Transverse colon (tissue), 4 donors: ENCODE measurements at regions not wholly inside any gene's neighbourhood (a gene's known extent, or its start where the extent isn't known, plus 50 kb on each side); places are given as distances from the start of the nearest gene placed in this dataset.
"Not testable (repeated sequence)": the region's sequence is repeated elsewhere in the genome, so short reads cannot be mapped to it uniquely, and the experiment has no call there.

Experiments used
- DNase-seq: peaks from one replicate; pipeline ENCODE4 v3.0.0-alpha.2; 2019
- H3K27ac ChIP-seq, 4 donors: fragments of 200-600 bp; sonication (generic); 2 replicates each; pipeline ENCODE4 v1.5.1; 2016 to 2018; ENCODE audit warnings: inconsistent platforms in 4 of 4
- H3K27me3 ChIP-seq: fragments of 200-600 bp; sonication (generic); 2 replicates; pipeline ENCODE4 v1.5.1; 2017; ENCODE audit warnings: inconsistent platforms
- H3K36me3 ChIP-seq, 4 donors: fragments of 200-600 bp; sonication (generic); 2 replicates each; pipeline ENCODE4 v1.5.1; 2017 to 2019; ENCODE audit warnings: inconsistent platforms in 4 of 4
- H3K4me1 ChIP-seq, 4 donors: fragments of 200-600 bp; sonication (generic); 2 replicates each; pipeline ENCODE4 v1.5.1; 2017 to 2020; ENCODE audit warnings: inconsistent platforms in 4 of 4
- H3K4me3 ChIP-seq, 4 donors: fragments of 200-600 bp; sonication (generic); 1 replicate in 1 of 4; 2 replicates in 3 of 4; pipeline versions ENCODE4 v1.5.1 to v1.6.1; 2017 to 2019; ENCODE audit warnings: inconsistent platforms in 4 of 4
- H3K9me3 ChIP-seq, 2 donors: fragments of 200-600 bp; sonication (generic); 2 replicates each; pipeline ENCODE4 v1.5.1; 2017 to 2019; ENCODE audit warnings: inconsistent platforms in 2 of 2
- EP300 ChIP-seq: sonication (generic); formaldehyde crosslinking; IDR thresholded peaks from one replicate; pipeline ENCODE4 v1.6.1; 2017; ENCODE audit warnings: antibody characterized with exemption, low read depth
- POLR2A ChIP-seq: fragments of 450-650 bp; IDR thresholded peaks from one replicate; pipeline ENCODE4 v1.6.1; 2016; ENCODE audit warnings: antibody characterized with exemption, mild to moderate bottlenecking, moderate library complexity
- POLR2AphosphoS5 ChIP-seq, 3 donors: sonication (generic); formaldehyde crosslinking; IDR thresholded peaks; one replicate each; pipeline ENCODE4 v1.6.1; 2016; ENCODE audit warnings: antibody characterized with exemption in 3 of 3
- WGBS, 2 donors: methylation state at CpG; one replicate each; pipeline ENCODE4 v1.1.5; 2018; ENCODE audit warnings: low coverage in 1 of 2; 5-methylcytosine and 5-hydroxymethylcytosine counted together
- in situ Hi-C, 4 donors: fragments of 200-750 bp; cut with MboI; loops; one replicate each; pipeline versions ENCODE4 v1.15.0 to v1.15.1; 2017; ENCODE audit warnings: low sequenced_read_pairs in 3 of 4, low pct_ligation_motif_present in 1 of 4, low pct_unique_long_range_greater_than_20kb in 1 of 4
- intact Hi-C: fragments of 100-400 bp; cut with DNase I; formaldehyde crosslinking; loops from one replicate; pipeline ENCODE4 v1.15.1; 2023; ENCODE audit warnings: low total_unique reads
- TF ChIP-seq, protein P1 (sequence below), 5 experiments: fragments of 200-600 bp in 3 of 5; fragments of 450-650 bp in 2 of 5; sonication (generic) in 3 of 5; IDR thresholded peaks; 1 replicate in 2 of 5; 2 replicates in 3 of 5; pipeline ENCODE4 v1.5.1; 2016 to 2017; ENCODE audit warnings: antibody characterized with exemption in 5 of 5, inconsistent platforms in 3 of 5, mild to moderate bottlenecking in 2 of 5, moderate library complexity in 1 of 5

- in situ Hi-C loops (no loop called here), intact Hi-C loops (no loop called here)
- H3K27ac ChIP-seq = no peak overlapping the region
- no peaks in the 10 kb centered on the region for H3K27me3 ChIP-seq
- H3K4me1 ChIP-seq = peaks cover 0 to 8% (median 0%) of the 10 kb centered on the region in 4 donors
- TF ChIP-seq, protein P1, sequence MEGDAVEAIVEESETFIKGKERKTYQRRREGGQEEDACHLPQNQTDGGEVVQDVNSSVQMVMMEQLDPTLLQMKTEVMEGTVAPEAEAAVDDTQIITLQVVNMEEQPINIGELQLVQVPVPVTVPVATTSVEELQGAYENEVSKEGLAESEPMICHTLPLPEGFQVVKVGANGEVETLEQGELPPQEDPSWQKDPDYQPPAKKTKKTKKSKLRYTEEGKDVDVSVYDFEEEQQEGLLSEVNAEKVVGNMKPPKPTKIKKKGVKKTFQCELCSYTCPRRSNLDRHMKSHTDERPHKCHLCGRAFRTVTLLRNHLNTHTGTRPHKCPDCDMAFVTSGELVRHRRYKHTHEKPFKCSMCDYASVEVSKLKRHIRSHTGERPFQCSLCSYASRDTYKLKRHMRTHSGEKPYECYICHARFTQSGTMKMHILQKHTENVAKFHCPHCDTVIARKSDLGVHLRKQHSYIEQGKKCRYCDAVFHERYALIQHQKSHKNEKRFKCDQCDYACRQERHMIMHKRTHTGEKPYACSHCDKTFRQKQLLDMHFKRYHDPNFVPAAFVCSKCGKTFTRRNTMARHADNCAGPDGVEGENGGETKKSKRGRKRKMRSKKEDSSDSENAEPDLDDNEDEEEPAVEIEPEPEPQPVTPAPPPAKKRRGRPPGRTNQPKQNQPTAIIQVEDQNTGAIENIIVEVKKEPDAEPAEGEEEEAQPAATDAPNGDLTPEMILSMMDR (IDR thresholded peaks at IDR 0.05) = no peak
- no peak for TF ChIP-seq POLR2AphosphoS5 (IDR thresholded peaks at IDR 0.05)
- no peak for TF ChIP-seq EP300
- no peak for TF ChIP-seq POLR2A
- DNase-seq = no peak
- H3K4me3 ChIP-seq = no peak overlapping the region
- H3K9me3 ChIP-seq = no peaks in the 10 kb centered on the region
- no peaks in the 10 kb centered on the region for H3K36me3 ChIP-seq
Observed at GRCh38 chr6:8628063-8628462, 192.7 kb upstream of the SLC35B3 start.

GRCh38 chr6:8627085-8627861 lies 191.9 kb upstream of the SLC35B3 start:
- intact Hi-C loops (no loop called here), in situ Hi-C loops (no loop called here)
- TF ChIP-seq POLR2A (no peak), POLR2AphosphoS5 (IDR thresholded peaks at IDR 0.05) (no peak), EP300 (no peak)
- H3K27me3 ChIP-seq = no peaks in the 10 kb centered on the region
- no peaks in the 10 kb centered on the region for H3K9me3 ChIP-seq
- no peak overlapping the region for H3K4me3 ChIP-seq
- DNase-seq = no peak
- no peak overlapping the region for H3K27ac ChIP-seq
- peaks cover 0 to 8% (median 0%) of the 10 kb centered on the region in 4 donors for H3K4me1 ChIP-seq
- no peaks in the 10 kb centered on the region for H3K36me3 ChIP-seq
- WGBS, 2 donors = 80 to 89% methylated on average over 2 of the region's 2 CpGs

- intact Hi-C loops = no loop called here
- in situ Hi-C loops = no loop called here
- TF ChIP-seq POLR2AphosphoS5 (IDR thresholded peaks at IDR 0.05) (no peak), EP300 (no peak), POLR2A (no peak)
- TF ChIP-seq, protein P1 (IDR thresholded peaks at IDR 0.05) = no peak
- no peaks in the 10 kb centered on the region for H3K36me3 ChIP-seq
- DNase-seq = no peak
- WGBS, 2 donors = 91 to 100% methylated on average over 1 of the region's 1 CpG
- H3K27ac ChIP-seq = no peak overlapping the region
- no peaks in the 10 kb centered on the region for H3K9me3 ChIP-seq
- H3K4me1 ChIP-seq = peaks cover 0 to 8% (median 0%) of the 10 kb centered on the region in 4 donors
- no peak overlapping the region for H3K4me3 ChIP-seq
- H3K27me3 ChIP-seq = no peaks in the 10 kb centered on the region
Observed at GRCh38 chr6:8624665-8625064, 189.3 kb upstream of the SLC35B3 start.

- in situ Hi-C loops = no loop called here
- intact Hi-C loops = no loop called here
Observed at GRCh38 chr6:8623441-8623840, 188.1 kb upstream of the SLC35B3 start.

DNA sequence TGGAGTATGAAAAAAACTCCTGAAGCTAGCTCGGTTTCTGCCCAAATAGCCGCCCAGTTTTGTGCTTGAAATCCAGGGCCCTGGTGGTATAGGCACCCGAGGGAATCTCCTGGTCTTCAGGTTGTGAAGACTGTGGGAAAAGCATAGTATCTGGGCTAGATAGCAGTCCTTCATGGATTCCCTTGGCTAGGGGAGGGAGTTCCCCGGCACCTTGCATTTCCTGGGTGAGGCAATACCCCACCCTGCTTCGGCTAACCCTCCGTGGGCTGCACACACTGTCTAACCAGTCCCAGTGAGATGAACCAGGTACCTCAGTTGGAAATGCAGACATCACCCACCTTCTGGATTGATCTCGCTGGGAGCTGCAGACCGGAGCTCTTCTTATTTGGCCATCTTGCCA lies 184.5 kb upstream of the SLC35B3 start:
- H3K4me3 ChIP-seq = no peak overlapping the region
- no peak for TF ChIP-seq EP300
- TF ChIP-seq POLR2AphosphoS5 (IDR thresholded peaks at IDR 0.05) = no peak
- in situ Hi-C loops = no loop called here
- DNase-seq = no peak
- WGBS, 2 donors = 95% methylated on average over 8 of the region's 8 CpGs; no CpG with 5 or more reads in 1 of the 2 donors
- H3K4me1 ChIP-seq = no peaks in the 10 kb centered on the region
- H3K27ac ChIP-seq = no peak overlapping the region
- no peaks in the 10 kb centered on the region for H3K36me3 ChIP-seq
- no peaks in the 10 kb centered on the region for H3K9me3 ChIP-seq
- H3K27me3 ChIP-seq = no peaks in the 10 kb centered on the region
- intact Hi-C loops = no loop called here

More at GRCh38 chr6:8623441-8623840, 188.1 kb upstream of the SLC35B3 start:
- H3K27me3 ChIP-seq = no peaks in the 10 kb centered on the region
- 57 to 89% methylated on average over 3 of the region's 3 CpGs for WGBS, 2 donors
- H3K27ac ChIP-seq = no peak overlapping the region
- TF ChIP-seq POLR2A (no peak), EP300 (no peak), POLR2AphosphoS5 (IDR thresholded peaks at IDR 0.05) (no peak)
- no peaks in the 10 kb centered on the region for H3K9me3 ChIP-seq
- H3K36me3 ChIP-seq = no peaks in the 10 kb centered on the region
- peaks cover 0 to 8% (median 0%) of the 10 kb centered on the region in 4 donors for H3K4me1 ChIP-seq
- no peak for DNase-seq
- no peak overlapping the region for H3K4me3 ChIP-seq

DNA sequence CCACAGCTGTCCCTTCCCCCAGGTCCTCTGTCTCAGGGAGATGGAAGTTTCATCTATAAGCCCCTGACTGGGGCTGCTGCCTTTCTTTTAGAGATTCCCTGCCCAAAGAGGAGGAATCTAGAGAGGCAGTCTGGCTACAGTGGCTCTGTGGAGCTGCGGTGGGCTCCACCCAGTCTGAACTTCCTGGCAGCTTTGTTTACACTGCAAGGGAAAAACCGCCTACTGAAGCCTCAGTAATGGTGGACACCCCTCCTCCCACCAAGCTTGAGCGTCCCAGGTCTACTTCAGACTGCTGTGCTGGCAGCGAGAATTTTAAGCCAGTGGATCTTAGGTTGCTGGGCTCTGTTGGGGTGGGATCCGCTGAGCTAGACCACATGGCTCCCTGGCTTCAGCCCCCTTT lies 184.1 kb upstream of the SLC35B3 start:
- in situ Hi-C loops, H3K9me3 ChIP-seq, DNase-seq, intact Hi-C loops, H3K36me3 ChIP-seq, H3K27ac ChIP-seq, H3K4me1 ChIP-seq, H3K27me3 ChIP-seq, H3K4me3 ChIP-seq: not testable (repeated sequence)
- 66% methylated on average over 5 of the region's 5 CpGs; no CpG with 5 or more reads in 1 of the 2 donors for WGBS, 2 donors
